ENCODE measurements at regions not wholly inside any gene's neighbourhood (a gene's known extent, or its start where the extent isn't known, plus 50 kb on each side); places are given as distances from the start of the nearest gene placed in this dataset.

GRCh38 chr22:48261048-48261621 is 1498.7 kb downstream of the TBC1D22A start:
- no peak for DNase-seq

- DNase-seq, result no peak
Observed at GRCh38 chr22:48259991-48260670, 1497.7 kb downstream of the TBC1D22A start.

GRCh38 chr22:48258811-48259210 is 1496.4 kb downstream of the TBC1D22A start:
- no peak for DNase-seq

- no peak for DNase-seq
Observed at GRCh38 chr22:48258064-48258701, 1495.7 kb downstream of the TBC1D22A start.

GRCh38 chr22:48257685-48258055 is 1495.2 kb downstream of the TBC1D22A start:
- no peak for DNase-seq

- DNase-seq, result no peak
Observed at GRCh38 chr22:48256776-48257684, 1494.6 kb downstream of the TBC1D22A start.

GRCh38 chr22:48256041-48256739 is 1493.7 kb downstream of the TBC1D22A start:
- no peak for DNase-seq

- DNase-seq, result no peak
Observed at GRCh38 chr22:48254311-48254873, 1491.9 kb downstream of the TBC1D22A start.

- no peak for DNase-seq
Observed at GRCh38 chr22:48253573-48253972, 1491.1 kb downstream of the TBC1D22A start.

- DNase-seq, result no peak
Observed at GRCh38 chr22:48253136-48253535, 1490.7 kb downstream of the TBC1D22A start.

GRCh38 chr22:48251629-48252028 is 1489.2 kb downstream of the TBC1D22A start:
- DNase-seq, result no peak

GRCh38 chr22:48250937-48251530 is 1488.6 kb downstream of the TBC1D22A start:
- no peak for DNase-seq

- no peak for DNase-seq
Observed at GRCh38 chr22:48250286-48250895, 1487.9 kb downstream of the TBC1D22A start.

GRCh38 chr22:48249713-48250268 is 1487.3 kb downstream of the TBC1D22A start:
- no peak for DNase-seq

GRCh38 chr22:48248901-48249455 is 1486.5 kb downstream of the TBC1D22A start:
- DNase-seq, result no peak

GRCh38 chr22:48247829-48248228 is 1485.4 kb downstream of the TBC1D22A start:
- DNase-seq, result no peak

GRCh38 chr22:48245196-48245485 is 1482.7 kb downstream of the TBC1D22A start:
- no peak for DNase-seq

- DNase-seq, result no peak
Observed at GRCh38 chr22:48244388-48245195, 1482.1 kb downstream of the TBC1D22A start.

GRCh38 chr22:48242461-48242864 is 1480.0 kb downstream of the TBC1D22A start:
- DNase-seq, result no peak

- no peak for DNase-seq
Observed at GRCh38 chr22:48241658-48242057, 1479.2 kb downstream of the TBC1D22A start.
